NCI-H2029 treated with DMSO at 0.1 percent for 48 hours (cell line): ENCODE measurements at regions not wholly inside any gene's neighbourhood (a gene's known extent, or its start where the extent isn't known, plus 50 kb on each side); places are given as distances from the start of the nearest gene placed in this dataset.

Experiments used
- DNase-seq: peaks from one replicate; lab custom pipeline; 2025; lab: John Stamatoyannopoulos, UW

DNA sequence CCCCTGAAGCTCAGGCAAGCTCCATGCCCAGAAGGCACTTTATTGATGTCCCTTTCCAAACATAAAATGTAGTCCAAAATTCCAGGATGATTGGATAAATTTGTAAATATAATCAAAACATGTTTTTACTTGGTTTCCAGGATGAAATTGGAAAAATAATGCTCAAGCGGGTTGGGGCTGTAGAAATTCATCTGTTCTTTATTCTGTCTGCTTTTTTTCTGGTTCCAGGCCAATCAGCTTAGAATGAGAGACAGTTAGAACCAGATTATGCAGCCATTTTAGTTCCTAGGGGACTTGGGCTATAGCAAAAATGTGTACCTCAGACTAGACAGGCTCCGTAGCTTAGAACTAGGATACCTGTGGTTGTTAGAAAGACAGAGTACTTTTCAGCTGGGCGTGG, 450.8 kb downstream of the MCTP2 start:
- DNase-seq, result no peak

DNA sequence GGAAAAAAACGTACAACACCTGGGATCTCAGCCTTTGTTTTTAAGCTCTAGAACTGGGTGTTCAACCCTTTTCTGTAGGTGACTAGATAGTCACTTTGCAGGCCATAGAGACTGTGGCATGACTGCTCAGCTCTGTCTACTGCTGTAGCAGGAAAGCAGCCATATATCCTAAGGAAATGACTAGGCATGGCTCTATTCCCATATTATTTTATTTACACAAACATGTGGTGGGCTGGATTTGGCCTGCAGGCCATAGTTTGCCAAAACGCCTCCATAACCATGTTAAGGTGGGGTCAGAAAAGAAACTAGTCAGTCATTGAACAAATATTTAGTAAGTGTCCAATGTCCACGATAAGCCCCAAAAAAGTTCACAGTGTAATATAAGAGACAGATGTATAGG, 452.5 kb downstream of the MCTP2 start:
- DNase-seq, result no peak

DNA sequence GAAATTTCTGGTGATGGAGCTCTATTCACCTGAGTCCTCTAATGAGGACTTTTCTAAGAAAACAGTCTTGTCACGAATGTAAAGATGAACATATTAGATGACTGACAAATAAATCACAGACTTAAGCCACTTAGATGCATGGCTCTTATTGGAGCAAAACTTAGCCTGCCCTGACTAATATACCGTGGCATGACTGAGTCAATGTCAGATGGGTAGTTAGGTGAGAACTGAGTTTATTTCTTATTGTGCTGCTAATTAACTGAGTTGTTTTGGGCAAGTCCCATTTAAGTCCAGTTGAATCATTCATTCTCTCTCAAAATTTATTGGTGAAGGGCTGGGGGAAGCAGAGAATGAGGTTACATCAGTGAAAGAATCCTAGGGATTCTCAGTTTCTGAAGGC, 459.8 kb downstream of the MCTP2 start:
- no peak for DNase-seq

DNA sequence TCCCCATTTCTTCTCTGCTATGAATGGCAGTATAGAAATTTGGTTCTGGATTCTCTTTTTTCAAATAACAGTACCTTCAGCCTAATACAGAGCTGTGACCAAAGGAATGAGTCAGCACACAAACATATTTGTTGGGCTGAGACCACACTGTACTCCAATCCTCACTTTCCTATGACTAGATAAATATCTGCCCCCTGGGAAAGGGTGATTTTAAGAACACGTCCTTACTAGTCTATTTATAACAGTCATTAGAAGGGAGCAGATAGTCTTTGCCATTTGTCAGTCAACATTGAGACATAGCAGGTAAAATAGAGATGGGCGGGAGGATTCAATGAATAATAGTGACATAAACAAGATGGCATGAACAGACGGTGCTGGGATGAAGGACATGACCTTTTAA, 461.3 kb downstream of the MCTP2 start:
- no peak for DNase-seq

DNA sequence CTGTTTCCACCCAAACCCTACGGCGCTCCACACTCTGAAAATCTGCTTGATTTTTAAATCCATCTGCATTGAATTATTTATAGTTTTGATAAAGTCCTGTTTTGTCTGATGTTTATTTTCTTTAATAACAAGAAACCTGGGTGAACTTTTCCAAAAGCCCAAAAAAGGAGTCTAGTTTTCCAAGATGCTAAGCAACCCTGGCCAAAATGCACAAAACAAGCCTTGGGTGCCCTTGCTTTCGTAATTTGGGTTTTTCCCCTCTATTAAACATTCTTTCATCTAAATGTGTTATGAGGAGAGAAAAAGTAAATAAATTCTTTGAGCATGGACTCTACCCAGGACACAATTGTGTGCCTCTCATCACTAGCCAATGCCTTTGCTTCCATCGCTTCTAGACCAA, 468.9 kb downstream of the MCTP2 start:
- no peak for DNase-seq

DNA sequence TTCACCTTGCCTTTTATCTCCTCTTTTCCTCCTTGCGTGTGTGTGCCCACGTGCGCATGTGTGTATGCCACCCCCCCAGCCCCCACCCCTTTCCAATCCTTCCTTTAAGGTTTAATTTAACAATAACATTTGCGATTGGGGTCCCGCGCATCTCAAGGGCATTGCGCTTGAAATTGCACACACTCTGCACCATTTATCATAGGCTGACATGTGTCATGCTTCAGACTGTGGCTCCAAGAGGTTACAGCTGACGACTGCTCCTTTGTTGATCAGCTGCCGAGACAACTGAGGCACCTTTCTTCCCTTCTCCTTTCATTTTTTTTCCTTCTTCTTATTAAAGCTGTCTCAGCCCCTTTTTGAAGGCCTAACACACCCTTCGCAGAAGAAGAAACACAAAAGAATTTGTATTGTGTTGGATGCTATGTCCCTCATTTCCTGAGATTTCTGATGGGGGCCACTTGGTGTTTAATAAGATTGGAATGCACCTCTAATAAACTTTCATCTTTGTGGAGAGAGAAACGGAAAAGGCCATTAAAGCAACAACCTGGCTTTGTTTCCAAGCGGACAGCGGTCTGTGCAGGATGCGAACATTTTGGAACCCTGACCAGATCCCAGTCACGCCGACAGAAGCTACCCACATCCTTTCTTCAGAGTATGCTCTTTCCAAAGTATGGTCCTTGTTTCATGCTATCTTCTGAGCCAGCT, 470.1 kb downstream of the MCTP2 start:
- DNase-seq, result no peak

DNA sequence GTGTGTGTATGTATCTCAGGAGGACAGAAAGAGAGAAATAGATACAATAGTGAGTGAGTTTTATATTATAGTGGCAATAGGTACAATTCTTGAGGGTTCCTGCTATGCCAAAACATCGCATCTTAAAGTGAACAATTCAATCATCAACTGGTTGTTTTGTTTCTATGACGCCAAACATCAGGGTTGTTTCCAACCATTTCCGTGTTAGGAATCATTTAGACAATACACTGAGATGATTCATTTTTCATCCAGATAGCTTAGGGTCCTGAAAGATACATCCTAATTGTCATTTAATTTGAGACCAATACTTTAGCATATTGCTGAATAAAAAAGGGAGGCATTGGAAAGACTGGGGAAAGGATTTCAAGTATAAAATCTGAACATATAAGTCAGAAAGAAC, 472.2 kb downstream of the MCTP2 start:
- DNase-seq, result no peak

DNA sequence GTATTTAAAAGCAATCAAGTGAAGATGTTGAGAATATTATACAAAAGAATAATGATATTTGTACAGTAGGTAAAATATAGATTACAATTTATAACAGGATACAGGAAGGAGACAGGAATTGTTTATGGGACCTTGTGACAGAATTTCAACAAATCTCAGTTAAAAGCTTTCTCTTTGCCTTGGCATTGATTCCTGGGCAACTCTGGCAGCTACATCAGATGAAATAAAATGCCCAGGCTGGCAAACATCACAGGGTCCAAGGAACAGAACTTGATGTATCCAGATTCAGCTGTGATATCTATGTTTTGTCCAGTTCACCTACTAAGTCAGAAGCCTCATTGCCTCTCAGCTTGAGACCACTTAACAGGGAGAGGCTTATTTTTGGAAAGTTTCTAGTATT, 473.1 kb downstream of the MCTP2 start:
- peak; percentile 1 for DNase-seq

DNA sequence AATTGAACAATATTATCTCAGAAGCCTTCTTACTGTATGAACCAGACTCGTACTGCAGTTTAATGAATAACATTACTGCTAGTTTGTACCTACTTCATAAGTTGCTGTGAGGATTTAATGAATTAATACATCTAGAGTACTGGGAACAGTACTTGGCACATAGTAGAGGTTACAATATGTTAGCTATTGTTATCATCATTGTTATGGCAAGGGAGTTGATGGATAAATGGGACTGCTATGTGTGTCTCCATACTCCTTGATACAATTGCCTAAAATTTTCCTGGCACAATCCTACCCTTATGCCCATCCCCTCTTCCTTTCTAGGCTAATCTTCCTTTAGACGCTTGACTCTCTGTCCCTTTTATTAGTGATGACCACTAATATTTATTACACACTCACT, 473.6 kb downstream of the MCTP2 start:
- no peak for DNase-seq

DNA sequence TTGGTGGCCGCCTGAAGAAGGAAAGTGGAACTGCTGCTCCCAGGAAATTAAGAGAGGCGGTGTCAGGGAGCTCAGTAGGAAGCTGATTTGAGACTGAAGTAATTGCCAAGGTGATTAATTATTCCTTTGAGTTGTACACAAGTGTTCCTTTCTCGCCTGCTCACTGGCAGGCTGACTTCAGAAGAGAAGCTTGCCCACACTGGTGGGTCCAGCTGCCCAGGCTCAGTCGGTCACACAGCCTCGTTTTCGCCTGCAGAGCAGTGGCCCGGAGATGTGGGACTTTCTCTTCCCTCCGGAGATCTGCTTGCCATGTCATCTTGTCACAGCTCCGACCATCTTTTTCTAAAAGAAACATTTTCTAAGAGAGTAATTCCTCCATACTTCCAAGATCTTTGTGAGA, 478.0 kb downstream of the MCTP2 start:
- no peak for DNase-seq

DNA sequence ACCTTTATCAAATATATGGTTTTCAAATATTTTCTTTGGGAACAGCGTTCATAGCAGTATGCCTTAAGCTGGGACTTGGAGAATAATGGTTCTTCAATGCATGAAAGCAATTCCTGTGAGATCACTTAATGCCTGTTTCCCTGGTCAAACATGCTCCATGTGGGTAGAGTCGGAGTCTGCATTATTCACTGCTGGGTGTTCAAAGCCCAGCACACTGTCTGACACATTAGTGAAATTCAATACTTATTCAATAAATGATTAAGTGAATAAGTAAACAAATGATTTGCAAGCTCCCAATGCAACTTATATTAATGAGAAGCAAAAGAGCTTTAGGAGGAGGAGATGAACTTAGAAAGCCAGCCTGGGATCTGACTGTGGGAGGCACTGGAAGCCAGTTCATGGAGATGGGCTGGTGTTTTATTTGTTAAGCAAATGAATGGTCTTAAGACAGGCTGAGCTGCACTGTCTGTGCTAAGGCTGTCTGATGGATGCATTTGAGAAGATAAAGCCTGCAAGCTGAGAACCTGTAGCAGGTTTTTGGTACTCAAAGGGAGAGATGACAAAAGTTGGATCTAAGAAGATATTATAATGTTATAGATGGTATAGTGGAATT, 490.8 kb downstream of the MCTP2 start:
- DNase-seq, result no peak

DNA sequence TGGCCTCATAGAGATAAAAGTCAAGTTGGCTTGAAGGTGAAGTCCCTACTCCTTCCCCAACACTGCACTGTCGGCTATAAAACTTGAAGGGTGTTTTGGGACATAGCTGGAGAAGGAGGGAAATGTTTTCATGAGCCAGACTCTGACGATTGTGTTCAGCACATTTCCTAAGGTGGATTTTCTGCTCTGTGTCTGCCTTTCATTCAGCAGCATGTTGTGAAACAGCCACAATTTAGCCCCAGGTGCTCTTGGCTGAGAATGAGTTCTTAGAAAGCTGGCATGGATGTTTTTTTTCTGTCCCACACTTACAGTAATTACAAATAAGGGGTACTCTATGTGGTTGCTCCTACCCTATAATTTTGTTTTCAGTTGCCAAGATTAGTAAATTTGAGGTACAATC, 492.4 kb downstream of the MCTP2 start:
- no peak for DNase-seq

DNA sequence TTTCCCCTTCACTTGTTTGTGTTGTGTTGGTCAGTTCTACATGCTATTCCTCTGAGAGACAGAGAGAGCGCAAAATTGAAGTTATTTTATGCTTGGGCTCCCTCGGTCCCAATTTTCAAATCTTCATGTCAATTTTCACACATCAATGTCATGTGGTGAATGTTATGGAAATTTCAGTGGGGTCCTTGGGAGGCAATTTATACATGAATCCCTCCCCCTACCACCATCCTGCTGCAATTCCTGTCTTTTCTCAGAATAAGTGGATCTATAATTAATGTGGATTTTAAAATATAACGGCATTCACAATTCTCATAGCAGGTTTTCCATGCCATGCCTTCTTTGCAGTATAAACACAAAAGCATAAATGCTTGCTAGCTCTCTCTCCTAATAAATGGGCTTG, 499.9 kb downstream of the MCTP2 start:
- DNase-seq, result no peak

DNA sequence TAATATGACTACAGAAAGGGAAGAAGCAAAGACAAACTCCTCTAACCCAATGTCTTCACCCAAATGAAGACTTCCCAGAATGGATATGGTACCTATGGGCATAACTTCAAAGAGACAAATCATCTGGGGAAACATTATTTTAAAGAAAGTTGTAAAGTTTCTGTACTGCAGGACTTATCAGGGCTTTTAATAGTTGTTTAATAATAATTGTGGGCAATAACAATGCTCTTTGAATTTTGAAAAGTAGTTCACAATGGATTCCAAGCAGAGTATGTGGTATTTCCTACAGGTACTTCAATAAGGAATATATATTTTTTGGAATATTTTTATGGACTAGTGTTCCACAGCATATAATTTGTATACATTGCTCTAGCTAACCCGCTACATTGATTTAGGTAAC, 503.1 kb downstream of the MCTP2 start:
- no peak for DNase-seq

DNA sequence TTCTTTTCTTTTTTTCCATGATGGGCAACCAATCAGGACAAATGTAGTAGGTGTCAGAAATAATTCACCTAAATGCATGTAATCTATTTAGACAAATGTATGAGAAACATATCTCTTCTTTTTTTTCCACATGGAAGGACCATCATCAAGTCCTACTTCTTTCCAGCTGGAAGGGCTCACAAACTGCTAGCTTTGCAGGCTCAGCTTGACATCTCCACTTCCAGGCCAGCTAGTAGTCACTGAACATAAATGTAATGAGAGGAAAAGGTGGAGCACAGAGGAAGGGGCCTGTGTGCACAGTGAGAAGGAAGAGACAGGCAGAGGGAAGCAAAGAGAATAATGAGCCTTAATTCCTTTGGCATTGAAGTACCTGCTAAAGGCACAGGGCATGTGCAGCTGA, 504.9 kb downstream of the MCTP2 start:
- no peak for DNase-seq

DNA sequence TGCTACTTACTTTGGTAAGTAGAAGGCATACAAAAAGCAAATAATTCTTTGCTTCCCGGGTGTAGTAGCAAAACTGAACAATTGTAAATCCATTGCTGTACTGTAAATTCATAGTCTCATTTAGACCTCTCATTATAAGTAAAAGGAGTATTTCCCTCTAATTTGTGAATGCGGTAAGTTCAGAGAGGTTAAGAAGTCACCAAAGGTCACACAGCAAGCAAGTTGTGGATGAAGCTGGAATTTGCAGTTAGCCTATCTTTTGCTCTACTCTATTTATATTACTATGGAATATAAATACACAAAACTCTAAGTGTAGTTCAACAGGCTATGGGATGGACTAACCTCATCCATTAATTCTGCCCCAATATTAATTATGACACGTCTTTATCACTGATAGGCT, 508.3 kb downstream of the MCTP2 start:
- no peak for DNase-seq

DNA sequence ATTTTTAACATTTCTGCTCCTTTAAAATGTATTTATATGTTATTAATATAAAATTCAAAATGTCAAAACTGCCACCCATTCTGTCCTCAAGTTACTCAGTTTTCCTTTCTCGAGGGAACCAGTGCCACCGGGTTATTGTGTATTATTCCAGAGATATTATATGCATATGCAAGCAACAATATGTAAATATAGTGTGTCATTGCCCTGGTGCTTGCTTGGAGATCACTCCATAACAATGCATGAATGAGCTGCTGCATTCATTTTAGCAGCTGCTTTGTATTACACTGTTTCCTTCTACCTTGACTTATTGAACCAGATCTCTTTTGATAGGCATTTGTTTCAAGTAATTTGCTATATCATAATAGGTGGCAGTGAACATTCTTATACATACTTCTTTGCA, 509.1 kb downstream of the MCTP2 start:
- DNase-seq, result no peak

DNA sequence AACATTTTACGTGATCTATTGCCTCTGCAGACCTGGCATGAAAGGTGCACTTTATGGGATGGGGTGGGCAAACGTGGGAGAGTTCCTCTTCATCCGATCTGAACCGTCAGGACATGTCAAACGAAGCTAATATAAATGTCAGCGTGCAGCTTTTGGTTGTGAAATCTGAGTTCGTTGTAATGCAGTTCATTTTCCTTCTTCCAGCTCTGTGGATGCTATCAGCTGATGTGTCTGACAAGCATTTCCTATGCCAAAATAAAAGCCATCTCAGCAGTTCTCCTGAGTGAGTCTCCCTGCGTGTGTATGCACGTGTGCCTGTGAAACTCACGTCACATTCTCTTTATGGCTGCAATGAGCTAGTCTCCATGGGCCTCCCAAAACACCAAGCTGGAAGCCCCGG, 512.3 kb downstream of the MCTP2 start:
- no peak for DNase-seq

DNA sequence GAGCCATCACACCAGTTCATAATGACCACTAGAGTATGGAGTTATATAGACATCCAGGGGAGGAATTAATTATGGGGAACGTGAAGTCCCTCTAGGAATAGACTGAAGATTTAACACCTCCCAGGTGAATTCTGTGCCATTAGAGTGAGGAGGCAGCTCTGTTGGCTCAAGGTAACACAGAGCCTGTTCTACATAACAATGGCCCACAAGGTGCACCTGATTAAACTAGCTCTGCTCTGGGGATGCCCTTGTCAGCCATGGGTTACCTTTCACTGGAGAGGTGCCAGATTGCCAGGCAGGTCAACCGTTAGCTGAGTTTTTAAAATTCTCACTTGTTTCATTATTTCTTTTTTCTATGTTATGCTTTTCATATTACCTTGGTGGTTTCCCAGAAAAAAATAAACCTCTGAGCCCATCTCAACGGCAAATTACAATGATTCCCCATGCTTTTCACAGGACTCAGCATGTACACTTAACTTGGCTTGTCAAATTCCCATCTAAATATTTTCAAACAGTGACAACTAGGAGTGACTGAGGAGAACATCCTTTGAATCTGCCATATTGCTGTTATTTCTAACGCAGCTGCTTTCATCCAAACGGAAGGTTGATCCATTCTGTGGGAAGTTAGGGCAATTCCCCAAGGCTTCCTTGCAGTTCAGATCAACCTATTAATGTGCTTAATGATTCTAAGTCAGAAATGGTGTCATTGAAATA, 512.9 kb downstream of the MCTP2 start:
- no peak for DNase-seq

DNA sequence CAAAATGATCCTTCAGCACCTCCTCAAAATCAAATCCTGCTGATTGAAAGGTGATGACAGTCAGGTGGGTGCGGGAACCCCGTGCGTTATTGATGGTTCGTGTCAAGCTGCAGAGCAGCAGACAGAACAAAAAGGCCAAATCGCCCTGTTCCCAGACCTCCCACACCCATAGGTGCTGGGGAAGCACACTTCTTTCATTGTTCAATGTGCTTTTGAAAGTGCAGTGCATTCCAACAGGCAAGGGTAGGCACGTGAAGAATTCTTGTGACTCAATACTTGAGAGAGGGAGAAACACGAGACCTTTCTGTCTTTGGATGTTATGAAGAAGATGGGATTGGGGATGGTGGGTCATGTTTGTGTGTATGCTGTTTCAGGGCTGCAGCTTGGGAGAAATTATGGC, 514.0 kb downstream of the MCTP2 start:
- no peak for DNase-seq

DNA sequence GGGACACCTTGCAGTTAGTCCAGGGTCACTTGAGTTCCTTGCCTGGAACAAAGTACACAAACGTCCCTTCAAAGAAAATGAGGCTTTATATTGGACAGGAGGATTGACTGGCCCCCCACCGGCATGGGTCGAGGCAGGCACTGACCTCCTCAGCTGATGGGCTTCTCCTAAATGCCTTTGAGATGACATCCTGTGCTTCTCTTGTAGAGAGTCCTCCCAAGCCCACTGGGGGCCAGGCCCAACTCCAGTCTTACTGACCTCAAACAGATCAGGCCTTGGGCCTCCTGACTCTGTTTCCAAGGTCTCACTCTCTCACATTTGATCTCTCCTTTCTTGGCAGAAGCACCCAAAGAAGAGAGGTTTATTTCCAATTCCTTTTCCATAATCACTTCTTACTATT, 516.1 kb downstream of the MCTP2 start:
- no peak for DNase-seq

DNA sequence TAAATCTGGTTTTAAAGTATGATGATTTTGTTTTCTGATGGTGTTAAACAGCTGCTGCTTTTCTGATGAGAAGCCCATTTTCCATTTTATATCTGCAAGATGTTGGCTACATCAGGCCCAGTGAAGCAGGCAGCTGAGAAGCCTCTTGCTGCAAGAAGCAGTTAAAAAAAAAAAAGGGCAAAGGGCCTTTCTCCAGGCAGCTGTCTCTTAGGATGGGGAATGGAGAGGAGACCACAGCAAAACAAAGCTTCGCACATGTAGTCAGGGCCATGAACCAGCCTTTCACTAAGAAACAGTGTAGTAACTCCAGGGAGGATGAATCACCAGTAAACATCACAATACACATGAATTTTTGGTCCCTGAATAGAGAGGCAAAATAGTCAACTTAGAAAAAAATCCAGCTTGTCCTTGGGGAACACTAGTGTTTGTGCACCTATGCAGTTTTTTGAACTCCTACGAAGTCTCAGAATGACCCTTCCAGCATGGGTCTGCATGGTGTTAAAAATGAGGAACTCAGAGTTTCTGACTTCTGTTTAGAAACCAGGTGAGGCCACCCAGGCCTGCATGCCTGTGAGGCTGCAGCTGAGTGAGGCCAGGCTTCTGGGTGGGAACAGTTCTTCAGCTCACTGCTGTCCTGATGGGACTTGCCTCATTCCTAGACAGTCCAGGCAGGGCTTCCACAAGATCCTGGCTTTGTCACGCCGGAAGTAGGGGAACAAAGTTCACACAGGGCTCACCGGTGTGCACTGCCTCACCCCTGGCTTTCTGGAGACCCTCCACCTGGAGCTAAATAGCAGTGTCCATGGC, 518.7 kb downstream of the MCTP2 start:
- no peak for DNase-seq

DNA sequence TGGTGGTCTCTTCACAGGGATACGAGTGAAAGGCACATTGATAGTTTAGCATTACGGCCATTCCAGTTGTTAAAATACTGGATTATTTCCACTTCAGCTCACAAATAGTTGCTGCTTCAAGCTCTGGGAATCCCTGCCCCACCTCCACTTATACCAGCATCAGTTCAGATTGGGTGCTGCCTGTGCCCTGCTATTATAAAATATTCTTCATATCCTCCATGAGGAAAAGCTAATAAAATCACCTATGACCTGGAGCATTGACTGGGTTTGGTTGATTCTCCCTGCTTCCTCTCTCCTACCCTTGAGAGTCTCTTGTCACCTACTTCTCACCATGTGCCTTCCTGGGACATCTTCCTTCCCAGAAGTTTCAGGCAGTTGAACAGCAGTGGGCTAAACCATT, 529.0 kb downstream of the MCTP2 start:
- no peak for DNase-seq
